ENCODE measurements at regions not wholly inside any gene's neighbourhood (a gene's known extent, or its start where the extent isn't known, plus 50 kb on each side); places are given as distances from the start of the nearest gene placed in this dataset.
"Not testable (repeated sequence)": the region's sequence is repeated elsewhere in the genome, so short reads cannot be mapped to it uniquely, and the experiment has no call there.

DNA sequence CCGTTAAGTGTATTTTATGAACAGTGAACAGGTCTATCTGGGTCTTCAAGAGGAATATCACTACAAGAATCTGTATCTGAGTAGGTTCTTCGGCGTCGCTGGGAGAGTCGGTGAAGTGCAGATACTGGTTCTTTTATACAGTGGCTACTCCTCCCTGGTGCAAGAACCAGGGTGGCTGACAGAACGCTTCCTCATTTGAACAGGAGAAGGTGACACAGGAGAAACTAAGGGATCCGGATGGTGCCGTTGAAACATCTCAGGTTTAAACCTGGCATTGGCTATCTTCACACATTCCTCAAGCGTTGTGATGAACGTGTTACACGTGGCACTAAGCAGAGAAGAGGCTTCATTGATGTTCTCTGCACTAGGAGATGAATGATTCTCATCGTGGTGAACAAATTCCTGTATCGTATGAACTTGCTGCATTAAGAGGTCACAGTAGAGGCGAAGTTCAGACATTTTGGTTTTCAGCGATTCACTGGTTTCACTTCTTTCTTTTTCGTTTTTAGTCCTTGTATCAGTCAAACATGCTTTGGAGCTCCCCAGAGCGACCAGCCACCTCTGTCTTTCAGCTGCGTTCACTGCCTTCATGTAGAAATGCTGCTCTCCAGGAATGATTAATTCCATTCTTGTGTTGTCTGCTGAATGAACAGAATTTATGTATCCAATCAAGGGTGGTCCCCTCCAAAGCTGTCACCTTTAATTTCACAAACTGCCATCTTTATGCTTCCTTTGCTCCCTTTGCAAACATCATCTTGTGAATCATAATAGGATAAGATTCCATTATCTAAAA, 54.6 kb upstream of the CEACAM21 start:
- H3K9ac ChIP-seq (ENCODE audit: low read depth, low read length); H3K9me3 ChIP-seq (ENCODE audit: control insufficient read depth, insufficient read depth, low read length); H3K36me3 ChIP-seq (ENCODE audit: control insufficient read depth, insufficient read depth, low read length); H3K4me1 ChIP-seq (ENCODE audit: control insufficient read depth, insufficient read depth, low read length); H3K27ac ChIP-seq (ENCODE audit: low read depth, low read length): not testable (repeated sequence)
- Histone ChIP-seq H3K27me3 (ENCODE audit: control insufficient read depth, insufficient read depth, low read length) (peaks cover 71% of the 10 kb centered on the region), H3K4me3 (ENCODE audit: low read depth, low read length) (peak overlapping the region; percentile 48; the same call in 1 of the 2 replicates)

GRCh38 chr19:41521931-41522555, 53.9 kb upstream of the CEACAM21 start:
- Histone ChIP-seq H3K27ac (ENCODE audit: low read depth, low read length) (no peak overlapping the region), H3K27me3 (ENCODE audit: control insufficient read depth, insufficient read depth, low read length) (peaks cover 71% of the 10 kb centered on the region), H3K36me3 (ENCODE audit: control insufficient read depth, insufficient read depth, low read length) (no peaks in the 10 kb centered on the region), H3K4me1 (ENCODE audit: control insufficient read depth, insufficient read depth, low read length) (no peaks in the 10 kb centered on the region), H3K4me3 (ENCODE audit: low read depth, low read length) (peak overlapping the region; percentile 48), H3K9ac (ENCODE audit: low read depth, low read length) (no peak overlapping the region), H3K9me3 (ENCODE audit: control insufficient read depth, insufficient read depth, low read length) (no peaks in the 10 kb centered on the region)

- H3K27ac ChIP-seq (ENCODE audit: low read depth, low read length), result no peak overlapping the region
- H3K27me3 ChIP-seq (ENCODE audit: control insufficient read depth, insufficient read depth, low read length), result peaks cover 43% of the 10 kb centered on the region
- 0 out of 2 replicates have a peak, but pooled peaks cover 7% of the 10 kb centered on the region for H3K9me3 ChIP-seq (ENCODE audit: control insufficient read depth, insufficient read depth, low read length)
- H3K9ac ChIP-seq (ENCODE audit: low read depth, low read length), result no peak overlapping the region
- no peaks in the 10 kb centered on the region for H3K4me1 ChIP-seq (ENCODE audit: control insufficient read depth, insufficient read depth, low read length)
- H3K36me3 ChIP-seq (ENCODE audit: control insufficient read depth, insufficient read depth, low read length), result no peaks in the 10 kb centered on the region
- no peak overlapping the region for H3K4me3 ChIP-seq (ENCODE audit: low read depth, low read length)
Measured at GRCh38 chr19:41525989-41526388, 50.0 kb upstream of the CEACAM21 start.

Data from HUES48 (cell line).